Panc1 (cell line): ENCODE measurements at regions not wholly inside any gene's neighbourhood (a gene's known extent, or its start where the extent isn't known, plus 50 kb on each side); places are given as distances from the start of the nearest gene placed in this dataset.

Experiments used
- SIN3A ChIP-seq: IDR thresholded peaks from 2 replicates; pipeline ENCODE4 v1.6.1; 2012; ENCODE audit warnings: low read depth, mild to moderate bottlenecking, low read length, moderate library complexity, borderline replicate concordance; ENCODE audit not compliant: insufficient read depth
- TF ChIP-seq, protein P1 (sequence below): fragments of 450-650 bp; IDR thresholded peaks from 2 replicates; pipeline ENCODE4 v1.5.1; 2017; ENCODE audit warnings: mild to moderate bottlenecking

DNA sequence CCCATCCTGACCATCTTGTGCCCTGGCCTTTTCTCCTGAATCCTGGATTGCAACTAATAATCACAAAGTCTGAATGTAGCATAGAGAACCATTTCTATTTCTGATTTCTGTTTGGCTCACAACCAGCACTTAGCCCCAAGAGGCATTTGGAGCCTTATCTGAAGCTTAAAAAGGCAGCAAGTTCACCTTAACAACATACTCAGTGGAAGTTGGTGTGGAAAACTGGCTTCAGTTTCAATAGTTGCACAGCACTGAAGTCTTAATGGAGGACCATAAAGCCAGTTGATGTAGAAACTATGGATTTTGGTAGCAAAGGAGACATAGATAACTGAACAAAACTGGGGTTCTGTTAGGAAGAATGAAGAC, 574.1 kb downstream of the PSAT1 start:
- TF ChIP-seq, protein P1, sequence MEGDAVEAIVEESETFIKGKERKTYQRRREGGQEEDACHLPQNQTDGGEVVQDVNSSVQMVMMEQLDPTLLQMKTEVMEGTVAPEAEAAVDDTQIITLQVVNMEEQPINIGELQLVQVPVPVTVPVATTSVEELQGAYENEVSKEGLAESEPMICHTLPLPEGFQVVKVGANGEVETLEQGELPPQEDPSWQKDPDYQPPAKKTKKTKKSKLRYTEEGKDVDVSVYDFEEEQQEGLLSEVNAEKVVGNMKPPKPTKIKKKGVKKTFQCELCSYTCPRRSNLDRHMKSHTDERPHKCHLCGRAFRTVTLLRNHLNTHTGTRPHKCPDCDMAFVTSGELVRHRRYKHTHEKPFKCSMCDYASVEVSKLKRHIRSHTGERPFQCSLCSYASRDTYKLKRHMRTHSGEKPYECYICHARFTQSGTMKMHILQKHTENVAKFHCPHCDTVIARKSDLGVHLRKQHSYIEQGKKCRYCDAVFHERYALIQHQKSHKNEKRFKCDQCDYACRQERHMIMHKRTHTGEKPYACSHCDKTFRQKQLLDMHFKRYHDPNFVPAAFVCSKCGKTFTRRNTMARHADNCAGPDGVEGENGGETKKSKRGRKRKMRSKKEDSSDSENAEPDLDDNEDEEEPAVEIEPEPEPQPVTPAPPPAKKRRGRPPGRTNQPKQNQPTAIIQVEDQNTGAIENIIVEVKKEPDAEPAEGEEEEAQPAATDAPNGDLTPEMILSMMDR, result no peak
- no peak for TF ChIP-seq SIN3A
